GM19023 (cell line): ENCODE measurements at regions not wholly inside any gene's neighbourhood (a gene's known extent, or its start where the extent isn't known, plus 50 kb on each side); places are given as distances from the start of the nearest gene placed in this dataset.
"Not testable (repeated sequence)": the region's sequence is repeated elsewhere in the genome, so short reads cannot be mapped to it uniquely, and the experiment has no call there.

Source experiments
- ATAC-seq: cut with Tn5 transposase; IDR thresholded peaks from one replicate; pipeline ENCODE4 v1.9.1; 2021; ENCODE audit warnings: mild to moderate bottlenecking, moderate library complexity; ENCODE audit not compliant: unreplicated experiment

DNA sequence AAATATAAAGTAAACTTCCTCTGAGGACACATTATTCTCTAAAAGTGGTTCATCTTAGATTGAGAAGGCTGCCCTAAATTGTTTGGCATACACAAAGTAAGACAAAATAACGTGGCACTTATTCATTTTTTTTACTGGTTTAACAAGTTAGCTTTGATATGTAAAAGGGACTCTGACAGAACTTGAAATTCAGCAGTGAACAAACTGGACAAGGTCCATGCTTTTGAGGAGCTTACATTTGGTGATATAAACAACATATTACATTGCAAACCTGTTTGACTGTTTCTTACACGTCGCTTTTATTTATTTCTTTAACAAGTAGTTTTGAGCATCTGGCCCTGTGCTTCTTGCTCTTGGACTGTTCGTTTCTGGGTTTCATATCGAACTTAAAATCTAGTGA, 253.1 kb upstream of the POM121L12 start:
- no peak for ATAC-seq

DNA sequence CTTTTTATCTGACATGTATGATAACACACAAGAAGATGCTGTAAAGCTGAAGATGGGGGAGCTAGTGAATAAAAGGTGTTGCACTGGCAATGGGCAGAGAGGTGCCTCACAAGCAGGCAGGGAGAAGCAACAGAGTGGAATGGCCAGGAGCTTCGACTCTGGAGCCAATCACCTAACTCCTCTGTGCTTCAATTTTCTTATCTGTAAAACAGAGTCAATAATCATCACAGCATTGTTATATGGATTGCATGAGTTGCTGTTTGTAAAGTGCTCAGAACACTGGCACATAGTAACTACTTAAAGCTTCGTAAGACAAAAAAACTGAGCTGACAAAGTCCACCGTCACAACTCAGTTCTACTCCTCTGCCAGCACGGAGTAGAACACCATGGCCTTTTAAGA, 254.2 kb upstream of the POM121L12 start:
- ATAC-seq = no peak

- ATAC-seq = no peak
These were observed 256.4 kb upstream of the POM121L12 start for GRCh38 chr7:52779004-52779403.

DNA sequence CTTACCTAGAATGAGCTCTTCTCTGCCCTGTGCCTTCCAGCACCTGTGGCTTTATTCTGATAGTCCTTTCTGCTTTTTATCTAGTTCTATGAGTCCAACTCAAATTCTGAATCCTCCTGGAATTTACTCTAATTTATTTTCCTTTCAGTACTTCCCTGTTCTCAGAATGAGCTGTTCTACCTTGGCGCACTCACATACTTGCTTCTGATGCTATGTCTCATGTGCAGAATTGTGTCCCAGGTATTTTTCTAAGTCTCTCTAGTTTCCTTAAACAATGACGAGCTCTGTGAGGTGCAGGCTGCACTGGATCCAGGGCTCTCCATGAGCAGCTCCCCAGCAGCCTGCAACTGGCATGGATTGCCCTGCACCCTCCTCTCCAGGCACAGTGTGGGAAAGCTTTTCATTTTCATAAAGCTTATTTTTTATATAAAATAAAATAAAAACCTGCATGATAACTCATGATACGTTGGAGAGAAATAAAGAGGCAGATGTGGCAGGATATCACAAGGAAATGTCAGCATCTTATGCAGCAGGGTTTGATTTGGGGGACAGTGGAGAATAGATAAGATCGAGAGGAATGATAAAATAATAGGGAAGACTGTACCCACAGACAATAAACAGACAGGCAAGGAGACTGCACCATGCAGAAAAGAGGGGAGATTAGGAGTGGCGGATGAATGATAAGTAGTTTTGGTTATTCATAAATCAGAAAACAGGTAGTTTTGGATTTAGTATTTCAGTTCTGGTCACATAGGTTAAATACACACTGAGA, 258.2 kb upstream of the POM121L12 start:
- no peak for ATAC-seq

DNA sequence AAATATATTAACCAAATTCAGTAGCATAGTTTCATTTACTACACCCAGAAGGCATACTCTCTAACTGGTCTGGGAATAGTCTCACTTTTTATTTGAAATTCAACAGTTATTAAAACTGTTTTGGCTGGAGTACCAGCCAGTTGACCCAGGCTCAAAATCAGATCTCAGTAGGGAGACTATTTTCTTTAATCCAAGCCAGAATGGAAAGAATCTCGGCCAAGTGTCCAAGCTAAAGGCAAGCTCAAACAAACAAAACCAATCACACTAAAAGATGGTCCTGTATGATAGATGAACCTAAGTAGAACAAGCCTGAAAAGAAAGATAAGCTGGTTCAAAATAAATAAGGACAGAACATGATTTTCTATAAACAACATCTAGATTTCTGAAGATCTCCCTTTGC, 259.6 kb upstream of the POM121L12 start:
- no peak for ATAC-seq

DNA sequence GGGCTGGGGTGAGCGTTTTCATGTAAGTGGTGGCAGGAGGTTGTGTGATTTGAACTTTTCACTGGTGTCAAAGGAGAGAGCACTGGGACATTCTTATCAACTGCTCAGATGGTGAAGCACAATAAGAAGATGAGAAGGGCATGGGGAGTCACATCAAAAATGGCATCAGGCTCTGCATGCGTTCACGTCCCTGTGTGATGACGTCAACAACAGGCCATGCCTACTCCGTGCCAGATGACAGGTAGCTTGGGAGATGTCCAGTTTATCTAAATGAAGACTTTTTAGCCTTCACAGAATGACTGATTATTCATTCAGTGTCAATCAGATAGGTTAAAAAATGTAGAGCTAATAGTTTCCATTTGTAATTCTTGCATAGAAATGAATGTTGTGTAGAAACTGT, 264.3 kb upstream of the POM121L12 start:
- no peak for ATAC-seq

- no peak for ATAC-seq
These were observed 270.8 kb upstream of the POM121L12 start for GRCh38 chr7:52764492-52765169.

DNA sequence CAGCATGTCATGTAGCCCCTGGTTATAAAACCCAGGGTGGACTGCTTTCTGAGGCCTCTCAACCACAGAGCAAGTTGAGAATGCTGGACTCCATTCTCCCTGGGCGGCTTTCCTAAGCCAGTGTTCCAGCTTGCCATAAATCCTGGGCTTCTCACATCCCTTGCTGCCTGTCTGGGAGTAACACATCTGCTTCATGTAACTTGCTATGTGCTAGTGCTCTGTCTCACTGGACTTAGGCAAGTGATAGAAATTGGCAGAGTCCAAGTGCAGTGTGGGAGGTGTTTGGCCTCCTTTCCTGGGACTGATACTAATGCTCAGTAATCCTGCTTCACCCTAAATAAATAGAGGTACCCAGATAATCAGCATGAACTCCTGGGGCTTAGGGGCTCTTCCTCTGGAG, 277.1 kb upstream of the POM121L12 start:
- ATAC-seq = no peak

- no peak for ATAC-seq
These were observed 281.6 kb upstream of the POM121L12 start for GRCh38 chr7:52753855-52754254.

- no peak for ATAC-seq
These were observed 282.5 kb upstream of the POM121L12 start for GRCh38 chr7:52752891-52753290.

GRCh38 chr7:52749880-52750279, 285.6 kb upstream of the POM121L12 start:
- ATAC-seq = no peak

GRCh38 chr7:52747817-52748216, 287.6 kb upstream of the POM121L12 start:
- no peak for ATAC-seq

DNA sequence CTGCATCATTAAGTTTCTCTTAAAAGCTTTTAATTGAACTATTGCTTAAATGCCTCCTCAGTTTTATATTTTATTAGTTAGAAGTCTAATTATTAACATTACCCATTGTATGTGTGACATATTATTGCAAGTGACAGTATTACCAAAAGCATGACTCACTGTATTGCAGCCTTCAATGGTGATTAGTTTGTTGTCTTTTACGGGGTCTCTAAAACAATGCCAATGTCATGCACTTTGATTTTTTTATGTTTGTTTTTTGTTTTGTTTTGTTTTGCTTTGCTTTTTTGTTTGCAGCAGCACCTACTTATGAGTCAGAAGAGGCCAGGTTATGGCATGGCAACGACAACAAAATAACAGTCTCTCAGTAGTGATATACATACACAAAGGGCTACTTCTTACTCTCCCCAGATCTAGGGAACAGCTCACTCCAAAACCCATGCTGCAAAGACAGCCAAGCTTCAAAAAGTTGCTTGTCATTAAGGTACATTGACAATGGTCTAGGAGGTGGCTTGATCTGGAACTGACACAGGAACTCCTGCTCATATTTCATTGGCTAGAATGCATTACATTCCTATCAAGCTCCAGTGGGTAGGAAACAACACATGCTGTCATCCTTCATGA, 293.7 kb upstream of the POM121L12 start:
- no peak for ATAC-seq

DNA sequence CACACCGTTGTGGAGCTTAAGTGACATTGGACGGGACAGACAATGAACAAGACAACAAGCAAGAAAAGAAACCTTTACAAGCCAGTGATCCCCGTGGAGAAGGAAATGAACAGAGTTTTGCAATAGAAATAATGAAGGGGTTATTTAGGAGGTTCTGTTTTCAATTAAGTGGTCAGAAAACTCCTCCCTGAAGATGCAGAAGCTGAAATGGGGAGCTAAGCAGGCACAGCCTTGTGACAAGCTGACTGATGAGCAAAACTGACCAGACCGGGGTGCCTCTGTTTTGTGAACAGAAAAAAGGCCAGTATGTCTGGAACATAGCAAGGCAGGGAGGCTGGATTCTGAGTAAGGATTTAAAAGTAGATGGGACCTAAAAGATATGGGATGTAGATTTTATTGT, 299.8 kb upstream of the POM121L12 start:
- no peak for ATAC-seq

DNA sequence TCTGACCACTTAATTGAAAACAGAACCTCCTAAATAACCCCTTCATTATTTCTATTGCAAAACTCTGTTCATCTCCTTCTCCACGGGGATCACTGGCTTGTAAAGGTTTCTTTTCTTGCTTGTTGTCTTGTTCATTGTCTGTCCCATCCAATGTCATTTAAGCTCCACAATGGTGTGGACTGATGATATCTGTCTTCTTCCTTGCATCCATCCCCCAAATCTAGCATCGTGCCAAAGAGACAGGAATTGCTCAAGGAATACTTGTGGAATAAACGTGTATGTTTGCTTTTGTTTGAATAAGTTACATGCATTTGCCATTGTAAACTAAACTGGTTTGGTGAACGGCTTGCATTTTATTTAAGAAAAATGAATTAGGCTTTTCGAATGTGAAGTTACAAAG, 306.8 kb upstream of the POM121L12 start:
- ATAC-seq = not testable (repeated sequence)

GRCh38 chr7:52727632-52728031, 307.8 kb upstream of the POM121L12 start:
- ATAC-seq = no peak

GRCh38 chr7:52726986-52727385, 308.4 kb upstream of the POM121L12 start:
- no peak for ATAC-seq

- ATAC-seq = no peak
These were observed 308.9 kb upstream of the POM121L12 start for GRCh38 chr7:52726493-52726892.

DNA sequence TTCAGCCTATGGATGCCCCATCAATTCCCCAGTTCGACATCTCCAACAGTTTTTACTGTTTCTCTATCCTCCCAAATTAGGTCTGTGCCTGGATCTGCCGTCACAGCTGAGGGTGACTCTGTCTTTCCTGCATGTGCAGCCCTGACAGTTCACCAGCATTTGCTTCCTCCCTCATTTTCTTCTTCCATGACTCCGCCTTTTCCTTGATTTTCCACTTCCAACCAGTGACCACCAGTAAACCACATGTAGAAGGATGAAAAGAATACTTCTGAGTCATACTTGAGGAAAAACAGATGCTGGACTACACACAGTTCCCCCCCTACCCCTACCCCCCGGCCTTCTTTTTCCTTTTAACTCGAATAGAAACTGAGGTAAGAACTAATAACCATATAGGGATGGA, 311.8 kb upstream of the POM121L12 start:
- ATAC-seq = no peak

- ATAC-seq = no peak
These were observed 314.6 kb upstream of the POM121L12 start for GRCh38 chr7:52720856-52721255.

- no peak for ATAC-seq
These were observed 315.8 kb upstream of the POM121L12 start for GRCh38 chr7:52719677-52720076.

DNA sequence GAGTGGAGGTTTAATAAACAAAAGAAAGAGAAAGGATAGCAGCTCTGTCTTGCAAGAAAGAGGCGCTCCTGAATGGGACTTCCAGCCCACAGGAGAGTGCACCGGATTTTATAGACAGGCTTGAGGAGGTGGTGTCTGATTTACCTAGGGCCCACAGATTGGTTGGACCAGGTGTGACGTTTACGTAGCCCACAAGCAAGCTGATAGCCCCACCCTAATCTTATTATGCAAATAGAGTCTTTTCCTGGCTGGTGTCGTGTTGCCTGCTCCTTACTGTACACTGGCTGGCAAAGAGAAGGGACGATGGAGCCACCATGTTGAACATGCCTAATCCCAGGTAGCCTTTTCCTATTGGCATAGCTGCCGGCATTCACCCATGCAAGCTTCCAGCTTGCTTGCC, 319.7 kb upstream of the POM121L12 start:
- no peak for ATAC-seq
